ENCODE measurements at regions not wholly inside any gene's neighbourhood (a gene's known extent, or its start where the extent isn't known, plus 50 kb on each side); places are given as distances from the start of the nearest gene placed in this dataset.

DNA sequence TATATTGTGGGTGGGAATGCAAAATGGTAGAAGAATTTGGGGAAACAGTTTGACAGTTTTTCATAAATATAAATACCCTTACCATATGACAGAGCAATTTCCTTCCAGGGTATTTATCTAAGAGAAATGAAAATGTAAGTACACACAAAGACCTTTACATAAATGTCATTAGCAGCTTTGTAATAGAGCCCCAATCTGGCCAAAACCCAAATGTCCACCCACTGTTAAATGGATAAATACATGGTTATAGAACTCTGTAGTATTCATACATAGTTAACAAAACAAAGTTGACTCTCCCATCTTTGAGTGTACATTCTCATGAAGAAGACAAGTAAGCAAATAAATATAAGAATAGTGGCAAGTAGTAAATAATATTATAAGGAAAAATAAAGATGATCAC, 514.8 kb upstream of the NOX3 start:
- peaks cover 14% of the 10 kb centered on the region for H3K4me1 Mint-ChIP-seq (ENCODE audit: low read depth)
- no peak for DNase-seq (ENCODE audit: low spot score)
- no peak overlapping the region for H3K27ac Mint-ChIP-seq (ENCODE audit: unreplicated experiment)
- H3K4me3 Mint-ChIP-seq (ENCODE audit: unreplicated experiment) = no peak overlapping the region
- H3K27me3 Mint-ChIP-seq (ENCODE audit: low read depth) = no peaks in the 10 kb centered on the region
- no peaks in the 10 kb centered on the region for H3K36me3 Mint-ChIP-seq (ENCODE audit: low read depth)
- TF ChIP-seq, protein P1, sequence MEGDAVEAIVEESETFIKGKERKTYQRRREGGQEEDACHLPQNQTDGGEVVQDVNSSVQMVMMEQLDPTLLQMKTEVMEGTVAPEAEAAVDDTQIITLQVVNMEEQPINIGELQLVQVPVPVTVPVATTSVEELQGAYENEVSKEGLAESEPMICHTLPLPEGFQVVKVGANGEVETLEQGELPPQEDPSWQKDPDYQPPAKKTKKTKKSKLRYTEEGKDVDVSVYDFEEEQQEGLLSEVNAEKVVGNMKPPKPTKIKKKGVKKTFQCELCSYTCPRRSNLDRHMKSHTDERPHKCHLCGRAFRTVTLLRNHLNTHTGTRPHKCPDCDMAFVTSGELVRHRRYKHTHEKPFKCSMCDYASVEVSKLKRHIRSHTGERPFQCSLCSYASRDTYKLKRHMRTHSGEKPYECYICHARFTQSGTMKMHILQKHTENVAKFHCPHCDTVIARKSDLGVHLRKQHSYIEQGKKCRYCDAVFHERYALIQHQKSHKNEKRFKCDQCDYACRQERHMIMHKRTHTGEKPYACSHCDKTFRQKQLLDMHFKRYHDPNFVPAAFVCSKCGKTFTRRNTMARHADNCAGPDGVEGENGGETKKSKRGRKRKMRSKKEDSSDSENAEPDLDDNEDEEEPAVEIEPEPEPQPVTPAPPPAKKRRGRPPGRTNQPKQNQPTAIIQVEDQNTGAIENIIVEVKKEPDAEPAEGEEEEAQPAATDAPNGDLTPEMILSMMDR (IDR thresholded peaks at IDR 0.05) = no peak
- H3K9me3 Mint-ChIP-seq (ENCODE audit: low read depth) = no peaks in the 10 kb centered on the region

DNA sequence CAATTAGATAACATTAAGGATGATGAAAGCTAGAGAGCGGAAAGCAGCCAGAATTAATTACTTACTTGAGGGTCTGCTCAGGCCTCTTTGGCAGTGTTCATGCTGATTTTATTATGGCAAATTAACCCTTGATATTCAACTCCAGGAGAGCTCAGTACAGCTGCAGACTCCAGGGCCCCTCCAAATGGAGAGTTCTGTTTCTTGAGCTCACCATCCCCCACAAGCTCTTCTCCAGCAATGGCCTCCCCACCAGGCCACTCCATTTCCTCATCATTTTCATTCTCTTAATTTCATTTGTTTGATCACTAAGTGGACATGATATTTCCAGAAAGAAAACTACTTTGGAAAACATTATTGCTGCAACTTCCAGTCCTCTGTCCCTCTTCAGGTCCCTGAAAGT, 513.3 kb upstream of the NOX3 start:
- no peaks in the 10 kb centered on the region for H3K36me3 Mint-ChIP-seq (ENCODE audit: low read depth)
- no peak for DNase-seq (ENCODE audit: low spot score)
- H3K9me3 Mint-ChIP-seq (ENCODE audit: low read depth) = no peaks in the 10 kb centered on the region
- no peaks in the 10 kb centered on the region for H3K27me3 Mint-ChIP-seq (ENCODE audit: low read depth)
- no peak overlapping the region for H3K4me3 Mint-ChIP-seq (ENCODE audit: unreplicated experiment)
- TF ChIP-seq, protein P1 (IDR thresholded peaks at IDR 0.05) = no peak
- H3K4me1 Mint-ChIP-seq (ENCODE audit: low read depth) = peaks cover 14% of the 10 kb centered on the region
- no peak overlapping the region for H3K27ac Mint-ChIP-seq (ENCODE audit: unreplicated experiment)

DNA sequence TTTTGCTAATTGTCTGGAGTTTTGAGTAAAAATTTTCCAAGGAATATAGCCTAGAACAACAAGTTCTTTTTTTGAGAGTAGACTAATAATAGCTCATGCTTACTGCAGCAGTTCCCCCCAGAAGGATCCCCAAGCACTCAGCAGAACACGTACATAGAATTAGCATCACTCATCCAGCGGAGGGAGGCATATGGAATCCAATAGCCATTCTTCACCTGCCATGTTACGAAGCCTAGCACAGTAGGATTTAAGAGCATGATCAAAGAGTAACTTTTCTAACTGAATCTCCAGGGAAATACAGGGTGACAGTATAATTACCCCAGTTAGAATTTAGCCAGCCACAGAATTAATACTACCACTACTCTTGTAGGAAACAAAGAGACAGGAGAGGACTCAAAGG, 511.7 kb upstream of the NOX3 start:
- no peaks in the 10 kb centered on the region for H3K27me3 Mint-ChIP-seq (ENCODE audit: low read depth)
- no peaks in the 10 kb centered on the region for H3K36me3 Mint-ChIP-seq (ENCODE audit: low read depth)
- TF ChIP-seq, protein P1 (IDR thresholded peaks at IDR 0.05) = no peak
- no peak for DNase-seq (ENCODE audit: low spot score)
- peaks cover 5% of the 10 kb centered on the region for H3K9me3 Mint-ChIP-seq (ENCODE audit: low read depth)
- H3K4me3 Mint-ChIP-seq (ENCODE audit: unreplicated experiment) = no peak overlapping the region
- H3K4me1 Mint-ChIP-seq (ENCODE audit: low read depth) = peaks cover 14% of the 10 kb centered on the region
- H3K27ac Mint-ChIP-seq (ENCODE audit: unreplicated experiment) = no peak overlapping the region

DNA sequence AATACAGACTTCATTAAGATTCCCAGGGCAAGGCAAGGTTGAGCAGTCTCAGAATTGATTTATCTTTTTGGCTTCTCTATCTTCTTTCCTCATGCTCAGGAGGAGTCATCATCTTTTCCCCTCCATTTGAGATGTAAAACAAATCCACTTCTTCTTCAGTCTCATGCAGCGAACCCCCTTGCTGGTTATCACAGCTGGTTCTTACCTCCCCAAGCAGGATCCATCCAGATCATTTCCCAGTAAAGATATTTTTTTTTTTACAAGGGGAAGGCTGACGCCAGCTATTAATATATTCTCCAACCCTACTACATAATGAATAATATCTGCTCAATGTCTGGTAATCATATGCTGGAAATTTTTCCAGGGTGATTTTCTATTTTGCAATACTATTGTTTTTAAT, 508.9 kb upstream of the NOX3 start:
- no peak overlapping the region for H3K27ac Mint-ChIP-seq (ENCODE audit: unreplicated experiment)
- no peaks in the 10 kb centered on the region for H3K36me3 Mint-ChIP-seq (ENCODE audit: low read depth)
- TF ChIP-seq, protein P1 (IDR thresholded peaks at IDR 0.05) = no peak
- no peak for DNase-seq (ENCODE audit: low spot score)
- H3K4me1 Mint-ChIP-seq (ENCODE audit: low read depth) = peaks cover under 1% of the 10 kb centered on the region
- no peak overlapping the region for H3K4me3 Mint-ChIP-seq (ENCODE audit: unreplicated experiment)
- H3K27me3 Mint-ChIP-seq (ENCODE audit: low read depth) = no peaks in the 10 kb centered on the region
- H3K9me3 Mint-ChIP-seq (ENCODE audit: low read depth) = peaks cover 8% of the 10 kb centered on the region

DNA sequence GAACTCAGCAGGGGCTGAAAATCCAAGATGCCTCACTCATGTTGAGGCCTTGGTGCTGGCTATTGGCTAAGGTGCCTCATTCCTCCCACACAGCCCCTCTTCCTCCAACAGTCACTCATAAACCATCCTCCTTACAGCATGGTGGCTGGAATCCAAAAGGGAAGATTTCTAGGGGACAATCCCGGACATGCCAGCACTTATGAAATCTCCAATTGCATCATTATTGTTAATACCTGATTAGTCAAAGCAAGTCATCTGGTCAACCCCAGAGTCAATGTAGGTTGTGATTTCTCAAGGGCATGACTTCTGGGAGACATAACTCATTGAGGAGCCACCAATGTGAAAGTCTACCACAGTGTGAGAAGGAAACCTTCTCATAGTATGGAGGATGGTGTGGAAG, 506.6 kb upstream of the NOX3 start:
- no peaks in the 10 kb centered on the region for H3K27me3 Mint-ChIP-seq (ENCODE audit: low read depth)
- H3K4me3 Mint-ChIP-seq (ENCODE audit: unreplicated experiment) = no peak overlapping the region
- H3K36me3 Mint-ChIP-seq (ENCODE audit: low read depth) = no peaks in the 10 kb centered on the region

More for the DNA sequence above, 506.6 kb upstream of the NOX3 start:
- no peak overlapping the region for H3K27ac Mint-ChIP-seq (ENCODE audit: unreplicated experiment)
- peaks cover 8% of the 10 kb centered on the region for H3K9me3 Mint-ChIP-seq (ENCODE audit: low read depth)
- no peak for DNase-seq (ENCODE audit: low spot score)
- TF ChIP-seq, protein P1 (IDR thresholded peaks at IDR 0.05) = no peak
- H3K4me1 Mint-ChIP-seq (ENCODE audit: low read depth) = no peaks in the 10 kb centered on the region
